ENCODE measurements at regions not wholly inside any gene's neighbourhood (a gene's known extent, or its start where the extent isn't known, plus 50 kb on each side); places are given as distances from the start of the nearest gene placed in this dataset.
"Not testable (repeated sequence)": the region's sequence is repeated elsewhere in the genome, so short reads cannot be mapped to it uniquely, and the experiment has no call there.

DNA sequence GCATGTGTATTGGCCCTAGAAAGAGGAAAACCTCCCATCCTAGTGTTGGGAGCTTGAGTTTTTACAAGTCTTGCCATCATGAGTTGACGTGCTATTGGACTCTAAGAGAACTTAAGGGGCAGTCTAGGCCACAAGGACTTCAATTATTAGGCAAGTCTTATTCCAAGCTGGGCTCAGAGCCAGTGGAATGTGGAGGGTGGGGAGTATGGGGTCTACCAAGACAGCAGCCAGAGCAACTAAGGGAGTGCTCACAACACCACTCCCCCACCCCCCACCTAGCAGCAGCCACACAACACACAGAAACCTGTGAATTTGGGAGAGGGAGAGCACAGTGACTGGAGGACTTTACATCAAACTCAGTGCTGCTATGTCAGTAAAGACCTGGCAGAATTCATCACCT lies 1625.6 kb downstream of the SPATA31A7 start:
- H3K36me3 ChIP-seq; intact Hi-C loops (cut with DNase I; ENCODE audit: low total_unique reads); H3K4me1 ChIP-seq; H3K4me3 ChIP-seq; H3K9me3 ChIP-seq; H3K27me3 ChIP-seq; H3K27ac ChIP-seq; DNase-seq: not testable (repeated sequence)

DNA sequence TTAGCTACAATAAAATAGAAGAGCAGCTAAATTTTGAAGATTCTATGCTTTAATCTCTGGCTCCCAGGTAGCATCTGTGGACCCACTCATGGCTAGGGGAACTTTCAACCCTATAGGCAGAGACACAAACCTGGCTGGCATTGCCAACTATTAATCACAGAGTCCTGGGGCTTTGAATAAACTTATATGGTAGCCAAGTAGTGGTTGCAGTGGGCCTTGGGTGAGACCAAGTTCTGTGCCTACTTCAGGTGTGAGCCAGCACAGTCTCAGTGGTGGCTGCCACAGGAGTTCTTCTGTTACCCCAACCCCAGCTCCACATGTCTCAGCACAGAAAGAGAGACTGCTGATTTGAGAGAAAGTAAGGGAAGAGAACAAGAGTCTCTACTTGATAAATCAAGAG lies 1626.5 kb downstream of the SPATA31A7 start:
- H3K4me1 ChIP-seq; H3K27me3 ChIP-seq; H3K36me3 ChIP-seq; intact Hi-C loops (cut with DNase I; ENCODE audit: low total_unique reads); H3K9me3 ChIP-seq; H3K4me3 ChIP-seq; H3K27ac ChIP-seq: not testable (repeated sequence)
- DNase-seq, result peak in 1 of 2 donors; percentile 19

DNA sequence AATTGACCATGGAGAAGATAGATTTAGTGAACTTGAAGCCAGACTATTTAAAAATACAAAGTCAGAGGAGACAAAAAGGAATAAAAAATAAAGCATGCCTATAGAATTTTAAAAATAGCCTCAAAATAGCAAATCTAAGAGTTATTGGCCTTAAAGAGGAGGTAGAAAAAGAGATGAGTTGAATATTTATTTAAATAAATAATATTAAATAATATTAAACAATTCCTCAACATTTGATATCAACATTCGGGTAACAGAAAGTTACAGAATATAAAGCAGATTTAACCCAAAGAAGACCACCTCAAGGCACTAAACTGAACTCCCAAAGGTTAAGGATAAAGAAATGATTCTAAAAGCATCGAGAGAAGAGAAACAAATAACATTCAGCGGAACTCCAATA lies 1627.4 kb downstream of the SPATA31A7 start:
- H3K36me3 ChIP-seq; H3K27me3 ChIP-seq; DNase-seq; H3K9me3 ChIP-seq; H3K27ac ChIP-seq; H3K4me1 ChIP-seq; intact Hi-C loops (cut with DNase I; ENCODE audit: low total_unique reads); H3K4me3 ChIP-seq: not testable (repeated sequence)

DNA sequence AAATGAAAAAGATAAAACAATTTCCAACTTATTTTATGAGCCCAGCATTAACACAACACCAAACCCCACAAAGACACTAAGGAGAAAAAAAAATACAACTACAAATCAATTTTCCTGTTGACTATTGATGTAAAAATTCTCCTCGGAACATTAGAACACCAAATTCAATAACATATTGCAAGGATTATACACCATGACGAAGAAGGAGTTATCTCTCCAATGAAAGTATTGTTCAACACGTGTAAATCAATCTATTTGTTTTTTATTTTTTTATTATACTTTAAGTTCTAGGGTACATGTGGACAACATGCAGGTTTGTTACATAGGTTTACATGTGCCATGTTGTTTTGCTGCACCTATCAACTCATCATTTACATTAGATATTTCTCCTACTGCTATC lies 1632.3 kb downstream of the SPATA31A7 start:
- H3K27me3 ChIP-seq; H3K27ac ChIP-seq; DNase-seq; intact Hi-C loops (cut with DNase I; ENCODE audit: low total_unique reads); H3K9me3 ChIP-seq; H3K4me3 ChIP-seq; H3K4me1 ChIP-seq; H3K36me3 ChIP-seq: not testable (repeated sequence)

DNA sequence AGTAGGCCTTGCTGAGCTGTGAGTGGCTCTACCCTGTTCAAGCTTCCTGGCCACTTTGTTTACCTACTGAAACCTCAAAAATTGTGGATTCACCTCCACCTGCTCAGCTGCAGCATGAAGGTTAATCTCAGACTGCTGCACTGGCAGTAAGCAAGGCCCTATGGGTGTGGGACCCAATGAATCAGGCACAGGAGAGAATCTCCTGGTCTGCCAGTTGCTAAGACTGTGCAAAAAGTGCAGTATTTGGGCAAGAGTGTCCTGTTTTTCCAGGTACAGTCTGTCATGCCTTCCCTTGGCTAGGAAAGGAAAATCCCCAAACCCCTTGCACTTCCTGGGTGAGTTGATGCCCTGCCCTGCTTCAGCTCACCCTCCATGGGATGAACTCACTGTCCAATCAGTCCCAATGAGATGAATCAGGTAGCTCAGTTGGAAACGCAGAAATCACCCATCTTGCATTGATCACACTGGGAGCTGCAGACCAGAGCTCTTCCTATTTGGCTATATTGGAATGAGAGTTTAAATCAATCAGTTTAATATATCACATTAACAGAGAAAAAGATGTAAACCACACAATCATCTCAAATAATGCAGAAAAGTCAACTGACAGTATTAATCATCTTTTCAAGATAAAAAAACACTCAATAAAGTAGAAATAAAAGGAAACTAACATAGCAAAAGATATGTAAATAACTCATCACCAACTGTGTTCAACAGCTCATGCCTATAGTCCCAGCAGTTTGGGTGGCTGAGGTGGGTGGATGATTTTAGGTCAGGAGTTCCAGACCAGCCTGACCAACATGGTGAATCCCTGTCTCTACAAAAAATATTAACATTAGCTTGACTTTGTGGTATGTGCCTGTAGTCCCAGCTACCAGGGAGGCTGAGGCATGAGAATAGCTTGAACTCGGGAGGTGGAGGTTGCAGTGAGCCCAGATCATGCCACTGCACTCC lies 1638.4 kb downstream of the SPATA31A7 start:
- intact Hi-C loops (cut with DNase I; ENCODE audit: low total_unique reads); H3K36me3 ChIP-seq; H3K9me3 ChIP-seq; H3K4me1 ChIP-seq; H3K4me3 ChIP-seq; DNase-seq; H3K27ac ChIP-seq: not testable (repeated sequence)
- H3K27me3 ChIP-seq, result peaks cover 0 to 16% of the 10 kb centered on the region in 2 donors

DNA sequence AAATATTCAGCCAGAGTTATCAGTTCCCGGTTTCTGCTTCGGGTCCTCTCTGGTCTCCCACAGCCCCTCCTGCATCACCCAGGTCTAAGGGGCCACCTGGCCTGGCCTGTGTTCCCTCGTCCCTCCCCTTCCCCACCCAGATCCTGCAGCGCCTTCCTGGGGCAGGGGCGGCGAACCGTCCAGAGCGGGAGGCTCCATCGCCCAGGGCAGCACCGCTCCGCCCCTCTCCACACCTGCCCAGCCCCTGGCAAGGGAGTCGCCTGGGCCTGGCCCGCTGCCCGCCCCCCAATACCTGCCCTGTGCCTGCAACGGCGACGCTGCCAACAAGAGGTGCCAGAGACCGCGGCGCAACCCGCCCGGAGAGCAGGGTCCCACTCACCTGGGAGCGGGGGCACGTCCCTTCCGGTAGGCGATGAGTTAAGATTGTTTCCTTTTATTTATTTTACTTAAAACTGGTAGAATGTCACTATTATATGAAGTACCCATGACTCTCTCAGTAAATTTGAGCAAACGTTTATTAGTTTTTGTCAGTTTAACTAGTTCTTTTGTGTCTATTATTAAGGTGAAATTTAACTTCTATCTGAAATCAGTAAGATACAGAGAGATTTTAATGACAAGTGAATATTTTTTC lies 1641.1 kb downstream of the SPATA31A7 start:
- H3K4me1 ChIP-seq; DNase-seq; H3K4me3 ChIP-seq; H3K27ac ChIP-seq; intact Hi-C loops (cut with DNase I; ENCODE audit: low total_unique reads); H3K36me3 ChIP-seq; H3K9me3 ChIP-seq: not testable (repeated sequence)
- peaks cover 0 to 22% of the 10 kb centered on the region in 2 donors for H3K27me3 ChIP-seq

DNA sequence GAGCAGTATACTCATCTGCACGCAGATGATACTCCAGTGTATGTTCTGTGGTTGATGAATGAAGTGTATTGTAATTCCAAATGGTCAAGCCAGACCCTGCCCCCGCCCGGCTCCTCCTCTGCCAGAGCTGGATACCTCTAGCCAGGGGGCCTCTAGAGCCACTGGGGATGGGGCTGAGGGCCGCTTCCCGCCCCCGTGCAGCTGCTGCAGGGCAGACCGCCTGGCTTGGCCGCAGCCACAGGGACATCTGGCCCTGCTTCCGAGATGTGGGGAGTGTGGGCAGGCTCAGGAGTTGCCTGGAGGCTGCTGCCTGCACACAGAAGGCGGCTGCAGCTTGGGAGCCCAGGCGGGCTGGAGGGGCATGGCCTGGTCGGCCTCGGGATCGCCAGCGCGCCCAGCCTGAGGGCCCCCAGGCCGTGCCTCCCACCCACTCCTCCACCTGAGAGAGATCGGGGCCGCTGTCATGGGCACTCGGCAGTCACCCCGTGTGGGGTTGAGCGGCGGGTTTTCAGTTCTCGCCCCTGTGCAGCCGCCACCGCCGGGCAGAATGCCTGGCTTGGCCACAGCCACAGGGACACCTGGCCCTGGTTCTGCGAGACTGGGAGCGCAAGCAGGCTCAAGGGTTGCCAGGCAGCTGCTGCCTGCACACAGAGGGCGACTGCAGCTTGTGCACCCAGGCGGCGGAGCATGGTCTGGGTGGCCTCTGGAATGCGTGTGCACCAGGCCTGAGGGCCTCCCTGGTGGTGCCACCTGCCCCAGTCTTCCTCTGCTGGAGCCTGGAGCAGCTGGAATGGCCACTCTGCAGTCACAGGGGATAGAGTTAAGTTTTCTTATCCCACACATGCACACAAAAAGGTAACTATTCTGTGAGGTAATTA lies 1643.7 kb downstream of the SPATA31A7 start:
- H3K9me3 ChIP-seq; H3K27ac ChIP-seq; H3K4me3 ChIP-seq; DNase-seq; H3K36me3 ChIP-seq; intact Hi-C loops (cut with DNase I; ENCODE audit: low total_unique reads): not testable (repeated sequence)
- peaks cover 0 to 26% of the 10 kb centered on the region in 2 donors for H3K27me3 ChIP-seq
- H3K4me1 ChIP-seq, result peaks cover 0 to 15% (median 15%) of the 10 kb centered on the region in 4 donors

DNA sequence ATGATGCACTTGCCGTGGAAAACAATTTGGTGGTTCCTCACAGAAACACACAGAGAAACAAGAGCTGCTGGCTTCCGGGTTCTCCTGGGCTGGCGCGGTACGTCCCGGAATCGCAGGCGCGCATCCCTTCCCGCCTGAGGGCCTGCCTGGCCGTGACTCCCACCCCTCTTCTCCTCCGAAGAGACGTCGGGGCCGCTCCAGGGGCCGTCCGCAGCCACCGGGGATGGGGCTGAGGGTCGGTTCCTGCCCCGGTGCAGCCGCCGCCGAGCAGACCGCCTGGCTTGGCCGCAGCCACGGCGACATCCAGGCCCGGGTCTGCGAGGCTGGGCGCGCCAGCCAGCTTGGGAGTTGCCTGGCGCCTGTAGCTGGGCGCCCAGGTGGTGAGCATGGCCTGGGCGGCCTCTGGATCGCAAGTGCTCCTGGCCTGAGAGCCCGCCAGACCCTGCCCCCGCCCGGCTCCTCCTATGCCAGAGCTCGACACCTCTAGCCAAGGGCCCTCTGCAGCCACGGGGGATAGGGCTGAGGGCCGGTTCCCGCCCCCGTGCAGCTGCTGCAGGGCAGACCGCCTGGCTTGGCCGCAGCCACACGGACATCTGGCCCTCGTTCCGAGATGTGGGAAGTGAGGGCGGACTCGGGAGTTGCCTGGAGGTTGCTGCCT lies 1647.5 kb downstream of the SPATA31A7 start:
- H3K36me3 ChIP-seq; intact Hi-C loops (cut with DNase I; ENCODE audit: low total_unique reads); H3K9me3 ChIP-seq; H3K27ac ChIP-seq: not testable (repeated sequence)
- Histone ChIP-seq H3K4me1 (peaks cover 0 to 16% (median 15%) of the 10 kb centered on the region in 4 donors), H3K27me3 (peaks cover 0 to 23% of the 10 kb centered on the region in 2 donors), H3K4me3 (peak overlapping the region; percentile 37 to 45)
- peak in 1 of 2 donors; percentile 64 for DNase-seq

DNA sequence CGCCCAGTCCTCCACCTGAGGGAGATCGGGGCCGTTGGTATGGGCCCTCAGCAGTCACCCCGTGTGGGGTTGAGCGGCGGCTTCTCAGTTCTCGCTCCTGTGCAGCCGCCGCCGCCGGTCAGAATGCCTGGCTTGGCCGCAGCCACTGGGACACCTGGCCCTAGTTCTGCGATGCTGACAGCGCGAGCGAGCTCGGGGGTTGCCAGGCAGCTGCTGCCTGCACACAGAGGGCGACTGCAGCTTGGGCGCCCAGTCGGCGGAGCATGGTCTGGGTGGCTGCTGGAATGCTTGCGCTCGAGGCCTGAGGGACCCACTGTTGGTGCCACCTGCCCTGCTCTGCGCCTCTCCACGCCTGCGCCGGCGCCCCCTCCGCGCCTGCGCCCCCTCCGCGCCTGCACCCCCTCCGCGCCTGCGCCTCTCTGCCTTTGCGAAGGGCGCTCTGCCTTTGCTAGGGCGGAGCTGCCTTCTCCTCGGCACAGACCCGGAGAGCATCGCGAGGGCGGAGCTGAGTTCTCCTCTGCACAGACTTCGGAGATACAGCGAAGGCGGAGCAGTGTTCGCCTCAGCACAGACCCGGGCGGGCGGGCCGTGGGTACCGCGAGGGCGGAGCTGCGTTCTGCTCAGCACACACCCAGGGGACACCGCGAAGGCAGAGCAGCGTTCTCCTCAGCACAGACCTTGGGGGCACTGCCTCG lies 1648.3 kb downstream of the SPATA31A7 start:
- not testable (repeated sequence) for H3K27ac ChIP-seq

DNA sequence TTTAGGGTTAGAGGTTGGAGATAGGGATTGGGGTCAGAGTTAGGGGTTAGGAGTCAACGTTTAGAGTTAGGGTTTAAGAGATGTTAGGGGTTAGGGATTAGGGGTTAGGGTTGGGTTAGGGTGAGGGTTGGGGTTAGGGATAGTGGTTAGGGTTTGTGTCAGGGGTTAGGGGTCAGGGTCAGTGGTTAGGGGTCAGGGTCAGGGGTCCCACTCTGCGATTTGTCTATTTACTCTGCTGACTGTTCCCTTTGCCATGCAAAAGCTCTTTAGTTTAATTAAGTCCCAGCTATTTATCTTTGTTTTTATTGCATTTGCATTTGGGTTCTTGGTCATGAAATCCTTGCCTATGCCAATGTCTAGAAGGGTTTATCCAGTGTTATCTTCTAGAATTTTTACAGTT lies 1649.3 kb downstream of the SPATA31A7 start:
- intact Hi-C loops (cut with DNase I; ENCODE audit: low total_unique reads); DNase-seq; H3K4me3 ChIP-seq; H3K36me3 ChIP-seq; H3K27ac ChIP-seq: not testable (repeated sequence)
- H3K4me1 ChIP-seq, result peaks cover 0 to 16% (median 15%) of the 10 kb centered on the region in 4 donors
- H3K9me3 ChIP-seq, result peaks cover 3 to 11% (median 7%) of the 10 kb centered on the region in 3 donors
- H3K27me3 ChIP-seq, result peaks cover 0 to 20% of the 10 kb centered on the region in 2 donors

More for the DNA sequence above, 1648.3 kb downstream of the SPATA31A7 start:
- Histone ChIP-seq H3K4me3 (peak overlapping the region; percentile 37 to 45), H3K27me3 (peaks cover 0 to 23% of the 10 kb centered on the region in 2 donors), H3K4me1 (peaks cover 0 to 16% (median 15%) of the 10 kb centered on the region in 4 donors)
- H3K36me3 ChIP-seq; H3K9me3 ChIP-seq; intact Hi-C loops (cut with DNase I; ENCODE audit: low total_unique reads): not testable (repeated sequence)
- peak; percentile 70 to 88 for DNase-seq

DNA sequence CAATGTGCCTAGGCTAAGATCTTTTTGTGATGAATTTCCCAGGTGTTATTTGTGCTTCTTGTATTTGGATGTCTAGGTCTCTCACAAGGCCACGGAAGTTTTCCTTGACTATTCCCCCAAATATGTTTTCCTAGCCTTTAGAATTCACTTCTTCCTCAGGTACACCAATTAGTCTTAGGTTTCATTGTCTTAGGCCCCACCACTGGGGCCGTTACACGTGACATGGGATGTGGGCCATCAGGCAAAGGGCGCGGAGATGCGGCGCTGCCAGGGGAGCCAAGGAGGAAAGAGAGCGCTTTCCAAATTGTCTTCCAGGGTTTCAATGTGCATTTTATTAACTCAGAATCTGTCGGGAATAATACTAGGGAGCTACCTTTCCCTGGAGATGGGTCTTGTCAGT lies 1653.3 kb downstream of the SPATA31A7 start:
- intact Hi-C loops (cut with DNase I; ENCODE audit: low total_unique reads); DNase-seq; H3K27ac ChIP-seq; H3K36me3 ChIP-seq; H3K4me3 ChIP-seq; H3K4me1 ChIP-seq: not testable (repeated sequence)
- H3K27me3 ChIP-seq, result peaks cover 0 to 15% of the 10 kb centered on the region in 2 donors
- H3K9me3 ChIP-seq, result peaks cover 3 to 11% (median 7%) of the 10 kb centered on the region in 3 donors

DNA sequence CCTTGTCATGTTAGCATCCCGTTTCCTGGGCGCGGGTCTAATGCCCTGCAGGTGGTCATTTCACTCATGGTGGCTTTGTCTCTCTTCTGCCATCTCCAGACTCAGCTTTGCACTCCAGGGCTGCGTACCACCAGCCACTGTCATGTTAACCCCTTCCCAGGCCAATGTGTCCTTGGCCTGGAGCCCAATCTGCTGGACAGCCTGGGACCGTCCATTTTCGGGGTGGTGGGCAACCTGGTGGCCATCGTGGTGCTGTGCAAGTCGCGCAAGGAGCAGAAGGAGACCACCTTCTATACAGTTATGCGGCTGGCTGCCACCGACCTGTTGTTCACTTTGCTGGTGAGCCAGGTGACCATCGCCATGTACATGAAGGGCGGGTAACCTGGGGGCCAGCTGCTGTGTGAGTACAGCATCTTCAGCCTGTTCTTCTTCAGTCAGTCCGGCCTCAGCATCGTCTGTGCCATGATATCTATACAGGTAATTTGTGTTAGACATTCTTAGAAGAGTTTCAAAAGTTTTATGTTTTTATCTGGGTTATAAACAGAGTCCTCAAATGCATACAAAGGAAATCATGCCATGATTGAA lies 1654.0 kb downstream of the SPATA31A7 start:
- H3K36me3 ChIP-seq; H3K4me1 ChIP-seq; intact Hi-C loops (cut with DNase I; ENCODE audit: low total_unique reads); DNase-seq; H3K4me3 ChIP-seq; H3K27ac ChIP-seq: not testable (repeated sequence)
- Histone ChIP-seq H3K27me3 (peaks cover 0 to 11% of the 10 kb centered on the region in 2 donors), H3K9me3 (peaks cover 3 to 11% (median 7%) of the 10 kb centered on the region in 3 donors)
